ENCODE measurements at regions not wholly inside any gene's neighbourhood (a gene's known extent, or its start where the extent isn't known, plus 50 kb on each side); places are given as distances from the start of the nearest gene placed in this dataset.

DNA sequence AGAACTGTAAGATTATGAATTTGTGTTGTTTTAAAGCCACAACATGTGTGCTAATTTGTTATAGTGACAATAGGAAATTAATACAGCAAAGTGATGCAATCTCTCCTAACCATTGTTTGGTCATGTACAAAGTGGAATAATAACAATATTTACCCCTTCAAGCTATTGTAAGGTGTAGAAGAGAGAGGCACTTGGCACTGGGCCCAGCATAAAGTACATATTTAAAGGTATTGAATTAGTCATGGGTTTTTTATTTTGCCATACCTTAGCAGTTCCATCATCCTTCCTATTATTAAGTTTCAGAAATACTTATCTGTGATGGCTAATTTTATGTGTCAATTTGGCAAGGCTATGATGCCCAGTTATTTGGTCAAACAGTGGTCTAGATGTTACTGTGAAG lies 322.4 kb upstream of the TSHZ2 start:
- no peak overlapping the region for H3K4me3 ChIP-seq (ENCODE audit: low read depth in 1 of 2, low read length in 1 of 2)
- H3K4me1 ChIP-seq (ENCODE audit: control insufficient read depth in 1 of 2, insufficient read depth in 1 of 2, low read depth in 1 of 2, low read length in 1 of 2), result no peaks in the 10 kb centered on the region
- H3K36me3 ChIP-seq, result no peaks in the 10 kb centered on the region
- no peaks in the 10 kb centered on the region for H3K9me3 ChIP-seq
- H3K27me3 ChIP-seq, result no peaks in the 10 kb centered on the region
- TF ChIP-seq, protein P1, sequence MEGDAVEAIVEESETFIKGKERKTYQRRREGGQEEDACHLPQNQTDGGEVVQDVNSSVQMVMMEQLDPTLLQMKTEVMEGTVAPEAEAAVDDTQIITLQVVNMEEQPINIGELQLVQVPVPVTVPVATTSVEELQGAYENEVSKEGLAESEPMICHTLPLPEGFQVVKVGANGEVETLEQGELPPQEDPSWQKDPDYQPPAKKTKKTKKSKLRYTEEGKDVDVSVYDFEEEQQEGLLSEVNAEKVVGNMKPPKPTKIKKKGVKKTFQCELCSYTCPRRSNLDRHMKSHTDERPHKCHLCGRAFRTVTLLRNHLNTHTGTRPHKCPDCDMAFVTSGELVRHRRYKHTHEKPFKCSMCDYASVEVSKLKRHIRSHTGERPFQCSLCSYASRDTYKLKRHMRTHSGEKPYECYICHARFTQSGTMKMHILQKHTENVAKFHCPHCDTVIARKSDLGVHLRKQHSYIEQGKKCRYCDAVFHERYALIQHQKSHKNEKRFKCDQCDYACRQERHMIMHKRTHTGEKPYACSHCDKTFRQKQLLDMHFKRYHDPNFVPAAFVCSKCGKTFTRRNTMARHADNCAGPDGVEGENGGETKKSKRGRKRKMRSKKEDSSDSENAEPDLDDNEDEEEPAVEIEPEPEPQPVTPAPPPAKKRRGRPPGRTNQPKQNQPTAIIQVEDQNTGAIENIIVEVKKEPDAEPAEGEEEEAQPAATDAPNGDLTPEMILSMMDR (IDR thresholded peaks at IDR 0.05), result no peak
- H3K27ac ChIP-seq, result no peak overlapping the region

DNA sequence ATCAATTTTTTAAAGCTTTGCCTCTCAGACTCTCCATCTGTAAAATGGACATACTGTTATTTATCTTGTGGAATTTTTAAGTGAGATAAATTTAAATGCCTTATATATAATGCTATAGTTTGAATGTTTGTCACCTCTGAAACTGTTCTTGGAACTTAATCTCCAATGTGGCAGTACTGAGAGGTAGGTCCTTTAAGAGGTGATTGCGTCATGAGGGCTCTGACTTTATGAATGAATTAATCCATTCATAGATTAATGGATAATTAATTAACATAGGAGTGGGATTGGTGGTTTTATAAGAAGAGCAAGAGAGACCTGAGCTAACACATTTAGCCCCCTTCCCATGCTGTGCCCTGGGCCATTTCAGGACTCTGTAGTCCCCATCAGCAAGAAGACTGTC lies 326.3 kb upstream of the TSHZ2 start:
- Histone ChIP-seq H3K9me3 (no peaks in the 10 kb centered on the region), H3K27me3 (no peaks in the 10 kb centered on the region), H3K27ac (no peak overlapping the region)

DNA sequence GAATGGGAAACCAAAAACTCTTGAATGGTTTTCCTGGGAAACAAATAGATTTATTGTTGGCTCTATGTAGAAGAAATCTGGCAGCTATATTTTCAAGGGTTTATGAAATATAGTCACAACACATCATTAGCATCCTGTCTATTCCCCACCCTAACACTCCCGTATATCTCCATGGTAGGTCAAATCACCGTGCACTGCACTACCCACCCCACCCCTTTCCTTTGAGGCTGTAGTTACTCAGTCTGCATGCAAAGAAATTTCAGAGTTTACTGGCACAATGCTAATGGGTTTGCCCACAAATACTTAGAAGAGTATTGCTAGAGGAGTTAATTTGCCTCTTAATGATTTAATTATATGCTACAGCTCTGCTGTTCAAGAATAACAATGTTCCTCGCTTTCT lies 329.1 kb upstream of the TSHZ2 start:
- no peaks in the 10 kb centered on the region for H3K36me3 ChIP-seq
- TF ChIP-seq, protein P1 (IDR thresholded peaks at IDR 0.05), result no peak
- H3K9me3 ChIP-seq, result no peaks in the 10 kb centered on the region
- no peak overlapping the region for H3K4me3 ChIP-seq (ENCODE audit: low read depth in 1 of 2, low read length in 1 of 2)
- no peak overlapping the region for H3K27ac ChIP-seq
- H3K27me3 ChIP-seq, result no peaks in the 10 kb centered on the region
- H3K4me1 ChIP-seq (ENCODE audit: control insufficient read depth in 1 of 2, insufficient read depth in 1 of 2, low read depth in 1 of 2, low read length in 1 of 2), result no peaks in the 10 kb centered on the region

More for the DNA sequence above, 326.3 kb upstream of the TSHZ2 start:
- Histone ChIP-seq H3K4me1 (ENCODE audit: control insufficient read depth in 1 of 2, insufficient read depth in 1 of 2, low read depth in 1 of 2, low read length in 1 of 2) (no peaks in the 10 kb centered on the region), H3K36me3 (no peaks in the 10 kb centered on the region), H3K4me3 (ENCODE audit: low read depth in 1 of 2, low read length in 1 of 2) (no peak overlapping the region)
- TF ChIP-seq, protein P1 (IDR thresholded peaks at IDR 0.05), result no peak

DNA sequence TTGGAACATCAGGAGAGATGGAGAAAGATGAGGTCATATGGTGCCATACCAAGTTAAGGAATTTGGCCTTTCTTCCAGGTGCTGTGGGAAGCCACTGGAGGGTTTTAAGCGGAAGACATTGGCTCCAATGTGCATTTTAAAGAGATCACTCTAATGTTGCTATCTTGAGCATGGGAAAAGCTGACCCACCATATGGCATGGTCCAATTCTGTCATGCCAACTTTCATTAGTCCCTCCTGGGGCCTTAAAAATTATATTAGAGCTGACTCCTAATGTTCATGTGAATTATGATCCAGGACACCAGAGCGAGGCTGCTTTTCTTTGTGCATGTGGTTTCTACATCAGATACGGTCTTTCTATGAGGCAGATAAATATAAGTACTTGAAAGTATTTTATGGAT lies 335.0 kb upstream of the TSHZ2 start:
- TF ChIP-seq, protein P1 (IDR thresholded peaks at IDR 0.05), result no peak
- no peak overlapping the region for H3K4me3 ChIP-seq (ENCODE audit: low read depth in 1 of 2, low read length in 1 of 2)
- no peaks in the 10 kb centered on the region for H3K36me3 ChIP-seq
- no peaks in the 10 kb centered on the region for H3K9me3 ChIP-seq
- no peaks in the 10 kb centered on the region for H3K4me1 ChIP-seq (ENCODE audit: control insufficient read depth in 1 of 2, insufficient read depth in 1 of 2, low read depth in 1 of 2, low read length in 1 of 2)
- H3K27me3 ChIP-seq, result no peaks in the 10 kb centered on the region
- no peak overlapping the region for H3K27ac ChIP-seq

DNA sequence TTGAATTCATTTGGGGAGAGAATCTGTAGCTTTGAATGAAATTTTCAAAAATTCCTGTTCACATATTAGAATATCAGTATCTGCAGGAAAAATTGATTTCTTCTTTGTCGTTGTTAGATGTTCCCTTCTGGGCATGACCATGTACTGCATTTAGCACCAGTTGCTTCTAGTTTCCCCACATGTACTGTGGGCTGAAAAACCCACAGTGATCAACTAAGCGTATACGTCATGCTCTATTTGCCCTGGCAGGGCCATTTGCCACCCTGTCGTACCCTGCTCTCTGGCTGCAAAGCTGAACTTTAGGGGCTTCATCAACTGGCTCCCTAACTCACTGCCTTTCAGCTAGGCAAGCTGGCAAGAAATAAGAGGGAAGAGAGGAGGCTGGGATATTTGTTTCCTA lies 340.7 kb upstream of the TSHZ2 start:
- no peak overlapping the region for H3K4me3 ChIP-seq (ENCODE audit: low read depth in 1 of 2, low read length in 1 of 2)
- H3K36me3 ChIP-seq, result no peaks in the 10 kb centered on the region
- H3K27me3 ChIP-seq, result no peaks in the 10 kb centered on the region
- H3K9me3 ChIP-seq, result no peaks in the 10 kb centered on the region
- TF ChIP-seq, protein P1 (IDR thresholded peaks at IDR 0.05), result no peak
- H3K4me1 ChIP-seq (ENCODE audit: control insufficient read depth in 1 of 2, insufficient read depth in 1 of 2, low read depth in 1 of 2, low read length in 1 of 2), result no peaks in the 10 kb centered on the region
- H3K27ac ChIP-seq, result no peak overlapping the region

DNA sequence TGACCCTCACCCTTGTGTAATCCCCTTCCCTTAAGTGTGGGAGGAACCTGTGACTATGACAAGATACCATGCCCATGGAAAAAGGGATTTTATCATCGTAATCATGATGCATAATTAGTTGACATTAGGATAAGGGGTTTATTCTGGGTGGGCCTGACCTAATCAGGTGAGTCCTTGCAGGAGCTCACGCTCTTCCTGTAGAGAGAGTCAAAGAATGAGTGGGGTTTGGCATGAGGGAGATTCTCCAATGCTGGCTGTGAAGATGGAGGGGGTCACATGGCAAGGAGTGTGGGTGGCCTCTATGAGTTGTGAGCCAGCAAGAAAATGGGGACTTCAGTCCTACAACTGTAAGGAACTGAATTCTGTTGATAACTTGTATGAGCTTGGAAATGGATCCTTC lies 342.0 kb upstream of the TSHZ2 start:
- Histone ChIP-seq H3K27ac (no peak overlapping the region), H3K36me3 (no peaks in the 10 kb centered on the region), H3K4me1 (ENCODE audit: control insufficient read depth in 1 of 2, insufficient read depth in 1 of 2, low read depth in 1 of 2, low read length in 1 of 2) (no peaks in the 10 kb centered on the region), H3K9me3 (no peaks in the 10 kb centered on the region), H3K27me3 (no peaks in the 10 kb centered on the region), H3K4me3 (ENCODE audit: low read depth in 1 of 2, low read length in 1 of 2) (no peak overlapping the region)
- TF ChIP-seq, protein P1 (IDR thresholded peaks at IDR 0.05), result no peak
